ENCODE measurements at regions not wholly inside any gene's neighbourhood (a gene's known extent, or its start where the extent isn't known, plus 50 kb on each side); places are given as distances from the start of the nearest gene placed in this dataset.

GRCh38 chr13:78192716-78193115 lies 274.1 kb upstream of the EDNRB start:
- H3K4me2 ChIP-seq (ENCODE audit: extremely low read depth, insufficient read depth, low read length): no peak overlapping the region

GRCh38 chr13:78190296-78190695 lies 271.7 kb upstream of the EDNRB start:
- DNase-seq (ENCODE audit: low read depth in 2 of 2): no peak
- Histone ChIP-seq H3K4me2 (ENCODE audit: extremely low read depth, insufficient read depth, low read length) (no peak overlapping the region), H3K79me2 (ENCODE audit: control insufficient read depth, insufficient read depth, low read length) (no peaks in the 10 kb centered on the region), H3K36me3 (ENCODE audit: control insufficient read depth, insufficient read depth, low read length) (no peaks in the 10 kb centered on the region), H3K9ac (ENCODE audit: insufficient read depth, low read length) (no peak overlapping the region), H3K27ac (ENCODE audit: insufficient read depth, low read length) (no peak overlapping the region), H4K20me1 (ENCODE audit: control insufficient read depth, extremely low read depth, insufficient read depth, low read length) (no peaks in the 10 kb centered on the region), H3K9me3 (ENCODE audit: control insufficient read depth, insufficient read depth, low read depth, low read length) (no peaks in the 10 kb centered on the region), H3K4me3 (replicated peaks in 1 of 4; ENCODE audit: control extremely low read depth in 1 of 4, insufficient read depth in 1 of 4, low read depth in 3 of 4, low read length in 4 of 4) (no peak overlapping the region), H2AFZ (ENCODE audit: low read length) (no peak overlapping the region), H3K27me3 (ENCODE audit: control insufficient read depth, insufficient read depth, low read length) (no peaks in the 10 kb centered on the region), H3K4me1 (ENCODE audit: control insufficient read depth, extremely low read depth, insufficient read depth, low read length) (peaks cover 6% of the 10 kb centered on the region)
- TF ChIP-seq EZH2 (IDR thresholded peaks at IDR 0.05; ENCODE audit: low read length, missing control alignments) (no peak), CTCF (conservative IDR thresholded peaks at IDR 0.05 in 1 of 2, IDR thresholded peaks at IDR 0.05 in 1 of 2; ENCODE audit: low read depth in 1 of 2, low read length in 2 of 2) (no peak)

More at GRCh38 chr13:78192716-78193115, 274.1 kb upstream of the EDNRB start:
- peak; percentile 33 to 84 for DNase-seq (ENCODE audit: low read depth in 2 of 2)
- no peaks in the 10 kb centered on the region for H3K36me3 ChIP-seq (ENCODE audit: control insufficient read depth, insufficient read depth, low read length)
- H3K27me3 ChIP-seq (ENCODE audit: control insufficient read depth, insufficient read depth, low read length): no peaks in the 10 kb centered on the region
- no peak overlapping the region for H2AFZ ChIP-seq (ENCODE audit: low read length)
- H3K9ac ChIP-seq (ENCODE audit: insufficient read depth, low read length): no peak overlapping the region
- no peak for TF ChIP-seq CTCF (conservative IDR thresholded peaks at IDR 0.05 in 1 of 2, IDR thresholded peaks at IDR 0.05 in 1 of 2; ENCODE audit: low read depth in 1 of 2, low read length in 2 of 2)
- TF ChIP-seq EZH2 (IDR thresholded peaks at IDR 0.05; ENCODE audit: low read length, missing control alignments): no peak
- no peak overlapping the region for H3K27ac ChIP-seq (ENCODE audit: insufficient read depth, low read length)
- H3K4me3 ChIP-seq (replicated peaks in 1 of 4; ENCODE audit: control extremely low read depth in 1 of 4, insufficient read depth in 1 of 4, low read depth in 3 of 4, low read length in 4 of 4): no peak overlapping the region
- no peaks in the 10 kb centered on the region for H3K9me3 ChIP-seq (ENCODE audit: control insufficient read depth, insufficient read depth, low read depth, low read length)
- no peaks in the 10 kb centered on the region for H4K20me1 ChIP-seq (ENCODE audit: control insufficient read depth, extremely low read depth, insufficient read depth, low read length)
- peaks cover 8% of the 10 kb centered on the region for H3K4me1 ChIP-seq (ENCODE audit: control insufficient read depth, extremely low read depth, insufficient read depth, low read length)
- H3K79me2 ChIP-seq (ENCODE audit: control insufficient read depth, insufficient read depth, low read length): no peaks in the 10 kb centered on the region

- Histone ChIP-seq H3K4me3 (replicated peaks in 1 of 4; ENCODE audit: control extremely low read depth in 1 of 4, insufficient read depth in 1 of 4, low read depth in 3 of 4, low read length in 4 of 4) (no peak overlapping the region), H3K9ac (ENCODE audit: insufficient read depth, low read length) (no peak overlapping the region), H3K4me2 (ENCODE audit: extremely low read depth, insufficient read depth, low read length) (no peak overlapping the region), H4K20me1 (ENCODE audit: control insufficient read depth, extremely low read depth, insufficient read depth, low read length) (no peaks in the 10 kb centered on the region), H2AFZ (ENCODE audit: low read length) (no peak overlapping the region), H3K36me3 (ENCODE audit: control insufficient read depth, insufficient read depth, low read length) (no peaks in the 10 kb centered on the region), H3K27me3 (ENCODE audit: control insufficient read depth, insufficient read depth, low read length) (no peaks in the 10 kb centered on the region), H3K27ac (ENCODE audit: insufficient read depth, low read length) (no peak overlapping the region), H3K9me3 (ENCODE audit: control insufficient read depth, insufficient read depth, low read depth, low read length) (no peaks in the 10 kb centered on the region), H3K4me1 (ENCODE audit: control insufficient read depth, extremely low read depth, insufficient read depth, low read length) (peaks cover 2% of the 10 kb centered on the region), H3K79me2 (ENCODE audit: control insufficient read depth, insufficient read depth, low read length) (no peaks in the 10 kb centered on the region)
- TF ChIP-seq EZH2 (IDR thresholded peaks at IDR 0.05; ENCODE audit: low read length, missing control alignments): no peak
- no peak for TF ChIP-seq CTCF (conservative IDR thresholded peaks at IDR 0.05 in 1 of 2, IDR thresholded peaks at IDR 0.05 in 1 of 2; ENCODE audit: low read depth in 1 of 2, low read length in 2 of 2)
- DNase-seq (ENCODE audit: low read depth in 2 of 2): no peak
These were observed 269.1 kb upstream of the EDNRB start for GRCh38 chr13:78187781-78188180.

All from fibroblast of lung (primary cell).